Activated T-helper 2 cell treated with anti-CD3 and anti-CD28 coated beads, Interferon-gamma antibody, Interleukin-2, Interleukin-4, amounts not matched to agents 10 μg/mL and 5 μg/mL and 100 μg/mL, durations not matched to agents 14 hours and 24 hours and 36 hours (primary cell): ENCODE measurements at regions not wholly inside any gene's neighbourhood (a gene's known extent, or its start where the extent isn't known, plus 50 kb on each side); places are given as distances from the start of the nearest gene placed in this dataset.

Experiments used
- DNase-seq: peaks from one replicate; pipeline ENCODE4 v3.0.0; 2021; ENCODE audit warnings: low spot score
- H3K27ac Mint-ChIP-seq: one replicate; pipeline ENCODE4 v1.8.0; 2021; ENCODE audit warnings: mixed read lengths
- H3K27me3 Mint-ChIP-seq: one replicate; pipeline ENCODE4 v1.8.0; 2021; ENCODE audit warnings: low read depth, mixed read lengths
- H3K36me3 Mint-ChIP-seq: one replicate; pipeline ENCODE4 v1.8.0; 2021; ENCODE audit warnings: low read depth, mixed read lengths
- H3K4me1 Mint-ChIP-seq: one replicate; pipeline ENCODE4 v1.8.0; 2021; ENCODE audit warnings: low read depth, mixed read lengths
- H3K4me3 Mint-ChIP-seq: one replicate; pipeline ENCODE4 v1.8.0; 2021; ENCODE audit warnings: low read depth, mild to moderate bottlenecking, moderate library complexity, mixed read lengths
- H3K9me3 Mint-ChIP-seq: one replicate; pipeline ENCODE4 v1.8.0; 2021; ENCODE audit warnings: mixed read lengths
- intact Hi-C: fragments of 100-400 bp; cut with micrococcal nuclease; formaldehyde crosslinking; loops from one replicate; pipeline ENCODE4 v1.15.1; 2023

DNA sequence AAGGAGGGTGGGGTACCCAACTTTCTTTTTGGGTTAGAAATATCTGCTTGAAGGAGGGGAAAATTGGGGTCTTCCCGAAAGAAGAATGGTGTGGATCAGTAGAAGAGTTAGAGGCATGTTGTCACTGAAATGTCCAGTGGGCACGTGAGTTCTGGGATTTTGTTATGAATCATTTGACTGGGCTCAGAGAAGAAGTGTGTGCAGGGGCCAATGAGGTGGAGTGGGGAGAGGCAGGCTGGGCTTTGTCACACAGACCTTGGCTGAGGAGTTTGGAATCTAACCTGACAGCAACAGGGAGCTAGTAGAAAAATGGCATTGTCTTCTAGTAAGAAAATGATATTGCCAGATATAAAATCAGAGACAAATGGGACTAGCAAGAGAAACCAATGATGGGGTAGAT is 436.8 kb downstream of the MFSD1 start:
- H3K36me3 Mint-ChIP-seq: no peaks in the 10 kb centered on the region
- H3K27me3 Mint-ChIP-seq: no peaks in the 10 kb centered on the region
- H3K9me3 Mint-ChIP-seq: no peaks in the 10 kb centered on the region

DNA sequence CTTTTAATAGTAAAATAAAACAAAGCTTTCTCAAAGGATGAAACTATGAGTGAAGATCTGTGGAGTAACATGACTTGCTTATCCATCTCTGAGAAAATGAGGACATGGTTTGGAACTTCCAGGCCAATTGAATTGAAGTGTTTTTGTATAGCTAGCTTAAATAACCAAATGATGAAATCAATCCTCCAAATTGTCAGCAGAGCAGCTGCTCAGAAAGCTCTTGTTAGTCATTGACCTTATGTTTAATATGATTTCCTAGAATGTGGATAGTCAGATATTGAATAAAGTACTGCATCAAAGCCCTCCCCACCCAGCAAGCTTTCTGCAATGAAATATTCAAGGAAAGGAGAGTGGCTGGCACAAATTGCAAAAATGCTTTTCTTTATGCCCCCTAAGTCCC is 437.2 kb downstream of the MFSD1 start:
- intact Hi-C loops: no loop called here
- Mint-ChIP-seq H3K4me1 (no peaks in the 10 kb centered on the region), H3K27me3 (no peaks in the 10 kb centered on the region), H3K9me3 (no peaks in the 10 kb centered on the region), H3K4me3 (no peak overlapping the region), H3K27ac (no peak overlapping the region), H3K36me3 (no peaks in the 10 kb centered on the region)
- DNase-seq: no peak

More for the DNA sequence above, 436.8 kb downstream of the MFSD1 start:
- DNase-seq: no peak
- intact Hi-C loops: no loop called here
- H3K4me1 Mint-ChIP-seq: no peaks in the 10 kb centered on the region
- no peak overlapping the region for H3K27ac Mint-ChIP-seq
- no peak overlapping the region for H3K4me3 Mint-ChIP-seq

DNA sequence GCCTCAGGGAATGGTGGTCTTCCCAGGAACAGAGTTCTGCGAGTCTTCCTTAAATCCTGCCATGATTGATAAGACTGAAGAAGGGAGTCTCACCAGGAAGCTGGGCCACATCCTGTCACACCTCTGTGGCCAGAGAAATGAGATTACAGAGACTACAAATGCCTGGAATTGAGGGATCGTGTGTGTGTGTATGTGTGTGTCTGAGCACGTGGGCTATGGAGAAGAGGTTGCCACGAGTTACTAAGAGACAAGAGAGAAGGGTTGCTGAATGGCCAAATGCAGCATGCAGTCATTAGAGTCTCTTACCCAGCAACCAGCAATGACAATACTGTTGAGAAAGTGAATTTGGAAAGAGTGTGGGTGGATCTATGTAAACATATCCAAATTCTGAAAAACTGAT is 443.1 kb downstream of the MFSD1 start:
- Mint-ChIP-seq H3K36me3 (no peaks in the 10 kb centered on the region), H3K4me3 (no peak overlapping the region), H3K27me3 (no peaks in the 10 kb centered on the region), H3K4me1 (no peaks in the 10 kb centered on the region), H3K27ac (no peak overlapping the region), H3K9me3 (no peaks in the 10 kb centered on the region)
- intact Hi-C loops: no loop called here
- DNase-seq: no peak

DNA sequence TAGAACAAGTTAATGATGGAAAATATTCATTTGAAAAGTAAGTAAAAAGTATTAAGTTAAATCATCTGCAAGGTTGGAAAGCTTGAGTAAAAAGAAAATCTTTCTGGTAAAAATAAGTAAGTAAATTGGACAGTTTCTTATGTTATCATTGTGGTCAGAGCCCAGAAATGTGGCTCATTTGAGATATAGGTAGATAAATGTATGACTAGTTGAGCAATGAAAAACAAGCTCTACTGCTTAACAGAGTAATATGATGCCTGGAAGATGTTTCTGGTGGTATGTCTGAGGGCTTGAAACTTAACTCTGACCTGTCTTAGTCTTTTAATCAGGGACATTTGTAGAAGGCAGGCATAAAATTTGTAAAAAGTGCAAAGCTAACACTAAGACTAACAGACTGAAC is 444.0 kb downstream of the MFSD1 start:
- Mint-ChIP-seq H3K27me3 (no peaks in the 10 kb centered on the region), H3K9me3 (no peaks in the 10 kb centered on the region), H3K4me3 (no peak overlapping the region), H3K27ac (no peak overlapping the region), H3K4me1 (no peaks in the 10 kb centered on the region), H3K36me3 (no peaks in the 10 kb centered on the region)
- intact Hi-C loops: no loop called here
- no peak for DNase-seq

DNA sequence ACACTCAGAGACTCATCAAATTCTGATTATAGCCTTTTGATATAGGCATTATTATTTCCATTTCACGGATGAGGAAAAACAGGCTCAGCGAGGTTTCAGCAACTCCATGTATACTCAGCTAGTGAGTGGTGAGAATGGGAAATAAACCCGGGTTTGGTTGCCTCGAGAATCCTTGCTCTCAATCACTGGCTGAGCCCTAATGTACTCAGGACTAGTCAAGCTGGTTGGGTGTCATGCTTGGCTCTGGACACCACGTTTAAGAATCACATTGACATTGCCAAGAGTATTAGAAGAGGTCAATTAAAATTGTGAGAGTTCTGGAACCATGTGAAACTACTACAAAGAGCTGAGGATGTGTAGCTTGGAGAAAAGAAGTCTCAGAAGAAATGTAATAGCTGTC is 444.5 kb downstream of the MFSD1 start:
- no peaks in the 10 kb centered on the region for H3K36me3 Mint-ChIP-seq
- DNase-seq: no peak
- no peaks in the 10 kb centered on the region for H3K4me1 Mint-ChIP-seq
- H3K27ac Mint-ChIP-seq: no peak overlapping the region
- H3K27me3 Mint-ChIP-seq: no peaks in the 10 kb centered on the region
- no peaks in the 10 kb centered on the region for H3K9me3 Mint-ChIP-seq
- intact Hi-C loops: no loop called here
- H3K4me3 Mint-ChIP-seq: no peak overlapping the region

DNA sequence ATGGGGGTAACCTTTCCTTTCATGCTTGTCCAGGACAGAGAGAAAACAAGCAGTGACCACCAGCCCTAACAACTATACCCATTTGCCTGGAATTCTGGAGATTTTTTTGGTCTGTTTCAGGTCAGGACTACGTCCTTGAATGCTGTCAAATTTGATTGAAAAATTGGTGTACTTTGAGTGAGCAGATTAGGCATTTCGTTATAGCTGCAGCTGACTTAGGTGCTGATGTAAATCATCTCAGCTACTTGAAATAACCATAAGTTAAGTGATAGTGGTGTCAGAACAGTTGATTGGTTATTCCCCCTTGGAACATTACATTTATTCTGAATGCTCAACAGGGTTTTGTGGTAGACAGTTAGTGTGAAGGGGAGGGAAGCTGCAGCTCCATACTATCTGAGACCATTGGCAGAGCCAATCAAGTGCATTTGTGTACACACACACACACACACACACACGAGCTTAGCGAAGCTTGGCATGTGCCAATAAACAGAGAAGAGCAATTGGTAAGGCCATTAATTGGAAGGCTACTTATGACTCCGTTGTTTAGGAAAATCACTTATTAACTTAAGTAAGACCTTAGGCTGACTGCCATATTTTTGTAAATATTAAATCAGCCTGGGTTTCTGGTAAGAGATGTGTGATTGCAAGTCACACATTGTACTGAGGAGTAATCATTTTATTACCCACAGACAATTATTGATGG is 447.8 kb downstream of the MFSD1 start:
- no peak overlapping the region for H3K4me3 Mint-ChIP-seq
- H3K36me3 Mint-ChIP-seq: no peaks in the 10 kb centered on the region
- intact Hi-C loops: loop anchor here (5.0 kb wide), 1 partner anchor 452 kb away; no protein-coding TSS in a partner anchor
- DNase-seq: no peak
- no peaks in the 10 kb centered on the region for H3K27me3 Mint-ChIP-seq
- no peak overlapping the region for H3K27ac Mint-ChIP-seq
- H3K9me3 Mint-ChIP-seq: peaks cover 17% of the 10 kb centered on the region
- no peaks in the 10 kb centered on the region for H3K4me1 Mint-ChIP-seq

DNA sequence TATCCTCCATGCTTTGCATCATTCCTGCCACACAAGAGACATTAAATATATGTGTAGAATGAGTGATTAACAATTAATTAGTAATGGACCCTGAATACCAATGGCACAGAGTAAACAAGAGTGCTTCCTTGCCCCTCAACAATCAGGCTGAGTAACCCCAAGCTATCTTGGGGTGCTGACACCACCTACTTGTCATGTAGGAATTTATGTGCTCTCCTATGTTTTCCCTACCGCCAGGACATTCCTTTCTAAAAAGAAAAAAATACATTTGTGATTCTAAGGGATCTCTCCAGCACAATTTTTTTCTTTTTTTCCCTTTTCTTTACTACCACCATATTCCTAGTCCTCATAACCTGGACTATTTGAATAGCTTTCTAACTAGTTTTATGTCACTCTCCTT is 449.1 kb downstream of the MFSD1 start:
- H3K27ac Mint-ChIP-seq: no peak overlapping the region
- intact Hi-C loops: loop anchor here (5.0 kb wide), 1 partner anchor 454 kb away; no protein-coding TSS in a partner anchor
- H3K9me3 Mint-ChIP-seq: peaks cover 17% of the 10 kb centered on the region
- H3K4me1 Mint-ChIP-seq: no peaks in the 10 kb centered on the region
- H3K4me3 Mint-ChIP-seq: no peak overlapping the region
- H3K36me3 Mint-ChIP-seq: no peaks in the 10 kb centered on the region
- no peaks in the 10 kb centered on the region for H3K27me3 Mint-ChIP-seq
- DNase-seq: no peak

DNA sequence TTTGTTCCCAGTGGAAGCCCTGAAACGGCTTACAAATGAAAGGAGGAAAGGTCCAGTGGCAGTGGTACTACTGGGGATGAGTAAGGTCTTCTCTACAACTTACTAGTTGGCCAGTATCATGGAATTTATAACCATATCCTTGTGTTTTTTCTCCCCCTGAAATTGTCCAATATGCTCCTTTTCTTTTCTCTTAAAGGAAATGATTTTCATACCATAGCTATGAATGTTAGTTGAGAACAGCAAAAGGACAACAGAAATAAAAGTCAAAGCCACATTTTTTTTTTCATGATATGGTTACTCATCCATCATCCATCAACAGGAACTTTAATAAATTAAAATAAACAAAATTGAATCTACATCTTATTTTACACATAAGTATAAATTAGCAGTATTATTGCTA is 450.4 kb downstream of the MFSD1 start:
- H3K36me3 Mint-ChIP-seq: no peaks in the 10 kb centered on the region
- DNase-seq: no peak
- intact Hi-C loops: loop anchor here (5.0 kb wide), 1 partner anchor 455 kb away; no protein-coding TSS in a partner anchor
- no peaks in the 10 kb centered on the region for H3K4me1 Mint-ChIP-seq
- peaks cover 17% of the 10 kb centered on the region for H3K9me3 Mint-ChIP-seq
- H3K27me3 Mint-ChIP-seq: no peaks in the 10 kb centered on the region
- H3K27ac Mint-ChIP-seq: no peak overlapping the region
- H3K4me3 Mint-ChIP-seq: no peak overlapping the region

DNA sequence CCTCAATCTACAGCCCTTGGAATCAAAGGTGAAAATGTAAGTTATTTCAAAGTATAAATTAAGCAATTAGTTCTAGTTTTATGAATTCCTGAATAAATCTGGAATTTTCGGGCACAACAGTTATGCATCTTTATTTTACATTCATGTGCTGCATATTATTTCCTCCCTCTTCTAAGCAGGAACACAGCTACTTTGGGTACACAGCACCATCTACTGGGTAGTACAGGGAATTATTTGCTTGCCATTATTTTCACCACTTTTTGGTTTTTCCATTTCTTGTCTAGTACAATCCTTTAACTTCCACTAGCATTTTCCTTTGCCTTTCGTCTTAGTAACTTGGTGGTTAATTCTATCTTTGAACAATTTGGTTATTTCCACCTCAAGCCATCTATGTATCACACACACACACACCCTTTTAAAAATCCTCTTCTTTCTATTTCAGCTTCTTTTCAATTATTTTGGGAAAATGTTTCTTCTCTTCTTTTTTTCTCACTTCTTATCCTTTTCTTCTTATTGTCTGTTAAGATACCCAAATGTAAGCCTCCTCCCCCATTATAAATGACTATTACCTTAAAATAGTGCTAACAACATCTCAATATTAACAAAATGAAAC is 451.0 kb downstream of the MFSD1 start:
- Mint-ChIP-seq H3K4me1 (no peaks in the 10 kb centered on the region), H3K27ac (no peak overlapping the region), H3K27me3 (no peaks in the 10 kb centered on the region), H3K4me3 (no peak overlapping the region), H3K36me3 (no peaks in the 10 kb centered on the region), H3K9me3 (peaks cover 17% of the 10 kb centered on the region)
- DNase-seq: no peak
- intact Hi-C loops: loop anchor here (5.0 kb wide), 1 partner anchor 456 kb away; no protein-coding TSS in a partner anchor

DNA sequence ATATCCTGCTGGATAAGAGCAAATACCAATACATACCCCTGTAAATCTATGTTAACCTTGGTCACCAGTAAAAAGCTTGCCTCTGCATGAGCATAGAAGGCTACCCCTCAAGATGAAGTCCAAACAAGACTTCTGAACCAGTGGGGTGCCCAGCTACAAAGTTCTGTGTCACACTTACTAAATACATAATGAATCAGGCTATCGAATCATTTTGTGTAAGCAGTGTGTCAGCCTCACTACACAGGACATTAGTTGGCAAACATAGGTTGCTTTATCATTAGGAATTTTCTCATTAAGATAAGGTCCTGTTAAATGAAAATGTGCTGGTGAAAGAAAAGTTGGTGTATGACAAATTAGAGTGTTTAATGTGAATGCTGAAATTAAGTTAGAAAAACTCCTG is 452.0 kb downstream of the MFSD1 start:
- Mint-ChIP-seq H3K9me3 (peaks cover 17% of the 10 kb centered on the region), H3K4me3 (no peak overlapping the region), H3K4me1 (no peaks in the 10 kb centered on the region), H3K27ac (no peak overlapping the region), H3K36me3 (no peaks in the 10 kb centered on the region), H3K27me3 (no peaks in the 10 kb centered on the region)
- no peak for DNase-seq
- intact Hi-C loops: loop anchor here (5.0 kb wide), 1 partner anchor 457 kb away; no protein-coding TSS in a partner anchor

DNA sequence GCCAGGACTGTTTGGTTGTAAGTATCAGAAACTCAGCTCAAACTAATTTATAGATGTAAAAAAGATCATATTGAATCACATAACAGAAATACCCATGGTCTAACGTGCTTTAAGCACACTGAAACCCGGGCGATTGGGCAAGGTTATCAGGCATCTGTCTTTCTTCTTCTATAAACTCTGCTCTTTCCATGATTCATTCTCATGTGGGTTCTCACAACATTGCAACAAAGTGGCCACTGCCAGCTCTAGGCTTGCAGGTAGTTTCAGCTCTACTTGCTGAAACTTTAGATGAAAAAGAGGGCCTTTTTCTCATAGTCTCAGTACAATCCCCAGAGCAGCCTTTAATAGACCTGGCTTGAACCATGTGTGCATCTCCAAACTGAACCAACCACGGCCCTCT is 456.1 kb downstream of the MFSD1 start:
- Mint-ChIP-seq H3K9me3 (peaks cover 7% of the 10 kb centered on the region), H3K27ac (no peak overlapping the region), H3K4me1 (no peaks in the 10 kb centered on the region), H3K4me3 (no peak overlapping the region), H3K27me3 (peaks cover 4% of the 10 kb centered on the region), H3K36me3 (no peaks in the 10 kb centered on the region)
- DNase-seq: no peak
- intact Hi-C loops: no loop called here

DNA sequence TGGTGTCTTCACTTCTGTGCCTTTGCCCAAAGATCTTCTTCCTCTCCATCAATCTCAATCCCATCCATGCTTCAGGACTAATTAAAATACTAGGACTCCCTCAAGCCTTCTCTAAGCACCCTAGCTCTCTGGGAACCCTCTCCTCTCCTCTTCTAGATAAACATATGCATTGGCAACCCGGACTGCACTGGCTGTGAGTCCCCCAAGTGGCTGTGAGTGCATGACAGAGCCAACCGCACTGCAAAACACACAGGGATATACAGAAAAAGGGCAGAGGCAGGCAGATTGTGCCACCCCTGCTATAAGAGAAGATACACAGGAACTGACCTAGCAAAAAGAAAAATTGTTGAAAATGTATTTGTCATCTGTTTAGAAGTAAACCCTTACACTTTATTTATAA is 457.1 kb downstream of the MFSD1 start:
- no peaks in the 10 kb centered on the region for H3K4me1 Mint-ChIP-seq
- no peak for DNase-seq
- no peak overlapping the region for H3K4me3 Mint-ChIP-seq
- intact Hi-C loops: no loop called here
- peaks cover 4% of the 10 kb centered on the region for H3K27me3 Mint-ChIP-seq
- no peaks in the 10 kb centered on the region for H3K36me3 Mint-ChIP-seq
- H3K9me3 Mint-ChIP-seq: no peaks in the 10 kb centered on the region
- H3K27ac Mint-ChIP-seq: no peak overlapping the region

DNA sequence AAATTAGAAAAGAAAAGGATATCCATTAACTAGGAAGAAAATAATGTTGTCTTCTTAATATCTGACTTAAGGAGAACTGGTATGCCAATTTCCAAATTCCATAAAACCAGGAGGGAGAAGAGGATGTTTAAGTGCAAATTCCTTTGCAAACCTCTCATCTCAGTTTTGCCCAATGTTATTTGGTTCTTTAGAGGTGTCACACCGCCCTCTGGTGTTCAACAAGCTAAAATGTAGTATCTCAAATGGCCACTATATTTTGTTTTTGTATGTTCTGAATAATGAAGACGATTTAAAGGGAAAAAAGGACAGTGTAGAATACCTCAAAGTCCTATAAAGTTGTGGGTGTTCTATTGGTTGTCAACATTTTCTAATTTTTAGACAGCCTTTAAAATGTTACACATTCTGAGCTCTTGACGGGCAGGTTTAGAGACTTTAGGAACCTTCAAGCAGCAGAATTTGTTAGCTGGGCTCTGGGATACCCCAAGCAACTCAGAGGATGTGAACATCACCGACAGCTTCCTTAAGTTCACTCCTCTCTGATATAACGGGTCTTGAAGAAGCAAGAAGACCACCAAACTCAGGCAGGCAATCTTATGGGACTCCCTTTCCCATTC is 458.3 kb downstream of the MFSD1 start:
- Mint-ChIP-seq H3K4me3 (no peak overlapping the region), H3K36me3 (no peaks in the 10 kb centered on the region), H3K27ac (no peak overlapping the region), H3K4me1 (no peaks in the 10 kb centered on the region), H3K27me3 (peaks cover 4% of the 10 kb centered on the region), H3K9me3 (no peaks in the 10 kb centered on the region)
- no peak for DNase-seq
- intact Hi-C loops: loop anchor here (1.0 to 10.0 kb wide), 3 partner anchors 135 to 415 kb away; no protein-coding TSS in a partner anchor
